ENCODE measurements at regions not wholly inside any gene's neighbourhood (a gene's known extent, or its start where the extent isn't known, plus 50 kb on each side); places are given as distances from the start of the nearest gene placed in this dataset.

GRCh38 chr9:13053504-13053903 lies 226.0 kb downstream of the MPDZ start:
- CTCF ChIA-PET, result interaction anchor here (1.7 kb wide), 1 partner anchor 37 kb away, joined by 3 read pairs; no protein-coding TSS in a partner anchor
- DNase-seq (ENCODE audit: extremely low spot score), result no peak
- no peak for TF ChIP-seq CTCF (IDR thresholded peaks at IDR 0.05; ENCODE audit: control extremely low read depth, extremely low read depth, low read depth, missing control alignments)
- POLR2A ChIA-PET, result no interaction called here

GRCh38 chr9:13054389-13054788 lies 225.1 kb downstream of the MPDZ start:
- ChIA-PET CTCF (interaction anchor here (1.7 kb wide), 1 partner anchor 37 kb away, joined by 3 read pairs; no protein-coding TSS in a partner anchor), POLR2A (no interaction called here)
- TF ChIP-seq CTCF (IDR thresholded peaks at IDR 0.05; ENCODE audit: control extremely low read depth, extremely low read depth, low read depth, missing control alignments), result no peak
- DNase-seq (ENCODE audit: extremely low spot score), result no peak
